ENCODE measurements at regions not wholly inside any gene's neighbourhood (a gene's known extent, or its start where the extent isn't known, plus 50 kb on each side); places are given as distances from the start of the nearest gene placed in this dataset.
"Not testable (repeated sequence)": the region's sequence is repeated elsewhere in the genome, so short reads cannot be mapped to it uniquely, and the experiment has no call there.

- no peak for ATAC-seq
- DNase-seq (ENCODE audit: missing footprints), result no peak
Measured at GRCh38 chr4:104642521-104642920, 147.8 kb upstream of the CXXC4 start.

GRCh38 chr4:104643805-104644204 lies 149.1 kb upstream of the CXXC4 start:
- DNase-seq (ENCODE audit: missing footprints) (no peak), ATAC-seq (no peak)
- intact Hi-C loops (cut with DNase I), result no loop called here

More at GRCh38 chr4:104642521-104642920, 147.8 kb upstream of the CXXC4 start:
- intact Hi-C loops (cut with DNase I), result no loop called here

GRCh38 chr4:104649631-104650030 lies 154.9 kb upstream of the CXXC4 start:
- no peak for DNase-seq (ENCODE audit: missing footprints)
- intact Hi-C loops (cut with DNase I), result no loop called here
- ATAC-seq, result no peak

GRCh38 chr4:104662269-104662668 lies 167.6 kb upstream of the CXXC4 start:
- intact Hi-C loops (cut with DNase I); DNase-seq (ENCODE audit: missing footprints); ATAC-seq: not testable (repeated sequence)

- intact Hi-C loops (cut with DNase I), result no loop called here
- no peak for ATAC-seq
Measured at GRCh38 chr4:104677116-104677515, 182.4 kb upstream of the CXXC4 start.

GRCh38 chr4:104682311-104682710 lies 187.6 kb upstream of the CXXC4 start:
- intact Hi-C loops (cut with DNase I), result no loop called here
- DNase-seq (ENCODE audit: missing footprints) (no peak), ATAC-seq (no peak)

More at GRCh38 chr4:104677116-104677515, 182.4 kb upstream of the CXXC4 start:
- DNase-seq (ENCODE audit: missing footprints), result no peak

GRCh38 chr4:104693601-104694201 lies 199.0 kb upstream of the CXXC4 start:
- DNase-seq (ENCODE audit: missing footprints) (no peak), ATAC-seq (no peak)
- intact Hi-C loops (cut with DNase I), result loop anchor here (2.0 kb wide), 1 partner anchor 165 kb away; no protein-coding TSS in a partner anchor

GRCh38 chr4:104716584-104716983 lies 221.9 kb upstream of the CXXC4 start:
- intact Hi-C loops (cut with DNase I), result no loop called here
- ATAC-seq (no peak), DNase-seq (ENCODE audit: missing footprints) (no peak)

- intact Hi-C loops (cut with DNase I), result no loop called here
- no peak for ATAC-seq
- no peak for DNase-seq (ENCODE audit: missing footprints)
Measured at GRCh38 chr4:104719539-104720230, 225.0 kb upstream of the CXXC4 start.

- intact Hi-C loops (cut with DNase I), result no loop called here
- DNase-seq (ENCODE audit: missing footprints) (no peak), ATAC-seq (no peak)
Measured at GRCh38 chr4:104722467-104722866, 227.8 kb upstream of the CXXC4 start.

GRCh38 chr4:104726002-104726401 lies 231.3 kb upstream of the CXXC4 start:
- DNase-seq (ENCODE audit: missing footprints) (no peak), ATAC-seq (no peak)
- intact Hi-C loops (cut with DNase I), result no loop called here

- DNase-seq (ENCODE audit: missing footprints) (no peak), ATAC-seq (no peak)
- intact Hi-C loops (cut with DNase I), result no loop called here
Measured at GRCh38 chr4:104727643-104728042, 232.9 kb upstream of the CXXC4 start.

- no peak for ATAC-seq
- intact Hi-C loops (cut with DNase I), result no loop called here
Measured at GRCh38 chr4:104728380-104729122, 233.9 kb upstream of the CXXC4 start.

GRCh38 chr4:104732766-104733165 lies 238.1 kb upstream of the CXXC4 start:
- DNase-seq (ENCODE audit: missing footprints) (no peak), ATAC-seq (no peak)
- intact Hi-C loops (cut with DNase I), result loop anchor here (10.0 kb wide), 2 partner anchors 118 to 238 kb away; partner anchors contain the start of gene CXXC4

More at GRCh38 chr4:104728380-104729122, 233.9 kb upstream of the CXXC4 start:
- DNase-seq (ENCODE audit: missing footprints), result no peak

GRCh38 chr4:104735174-104735573 lies 240.5 kb upstream of the CXXC4 start:
- ATAC-seq (peak; percentile 48), DNase-seq (ENCODE audit: missing footprints) (no peak)
- intact Hi-C loops (cut with DNase I), result loop anchor here (10.0 kb wide), 2 partner anchors 120 to 240 kb away; partner anchors contain the start of gene CXXC4

GRCh38 chr4:104740161-104740560 lies 245.5 kb upstream of the CXXC4 start:
- intact Hi-C loops (cut with DNase I), result no loop called here
- no peak for ATAC-seq
- no peak for DNase-seq (ENCODE audit: missing footprints)

- ATAC-seq, result no peak
- no peak for DNase-seq (ENCODE audit: missing footprints)
- intact Hi-C loops (cut with DNase I), result no loop called here
Measured at GRCh38 chr4:104743215-104743653, 248.5 kb upstream of the CXXC4 start.

GRCh38 chr4:104747635-104748034 lies 252.9 kb upstream of the CXXC4 start:
- intact Hi-C loops (cut with DNase I), result no loop called here
- ATAC-seq (no peak), DNase-seq (ENCODE audit: missing footprints) (no peak)

GRCh38 chr4:104749062-104749461 lies 254.4 kb upstream of the CXXC4 start:
- DNase-seq (ENCODE audit: missing footprints) (no peak), ATAC-seq (no peak)
- intact Hi-C loops (cut with DNase I), result no loop called here

GRCh38 chr4:104750008-104750407 lies 255.3 kb upstream of the CXXC4 start:
- no peak for ATAC-seq
- intact Hi-C loops (cut with DNase I), result no loop called here
- no peak for DNase-seq (ENCODE audit: missing footprints)
